ENCODE measurements at regions not wholly inside any gene's neighbourhood (a gene's known extent, or its start where the extent isn't known, plus 50 kb on each side); places are given as distances from the start of the nearest gene placed in this dataset.
A peak's percentile ranks its signal among the peaks of the same experiment; 100 is the strongest.

GRCh38 chr1:18535391-18536210 is 54.9 kb downstream of the KLHDC7A start:
- H3K27me3 ChIP-seq (replicated peaks in 1 of 2; ENCODE audit: control insufficient read depth in 2 of 2, extremely low read depth in 1 of 2, insufficient read depth in 2 of 2, low read length in 1 of 2) = peaks cover 0 to 31% of the 10 kb centered on the region in 2 experiments
- H3K4me1 Mint-ChIP-seq = no peaks in the 10 kb centered on the region
- peaks cover 37 to 53% of the 10 kb centered on the region in 2 donors for H3K27me3 Mint-ChIP-seq
- WGBS (ENCODE audit: insufficient coverage) = 84% methylated on average over 11 of the region's 14 CpGs
- POLR2A ChIA-PET = no interaction called here
- no peaks in the 10 kb centered on the region for H3K36me3 ChIP-seq (ENCODE audit: control insufficient read depth in 2 of 2, extremely low read depth in 1 of 2, insufficient read depth in 1 of 2, low read length in 1 of 2)
- CTCF ChIA-PET = no interaction called here
- no peaks in the 10 kb centered on the region for H3K9me3 ChIP-seq
- no peak for DNase-seq
- no peaks in the 10 kb centered on the region for H3K9me3 Mint-ChIP-seq
- H3K36me3 Mint-ChIP-seq = no peaks in the 10 kb centered on the region
- H3K4me1 ChIP-seq (ENCODE audit: control insufficient read depth in 1 of 2, extremely low read depth in 1 of 2, insufficient read depth in 2 of 2, low read length in 2 of 2) = no peaks in the 10 kb centered on the region
- no peak overlapping the region for H3K27ac ChIP-seq (ENCODE audit: low read length)
- H3K4me3 Mint-ChIP-seq = no peak overlapping the region
- H3K27ac Mint-ChIP-seq = no peak overlapping the region
- H3K4me3 ChIP-seq (ENCODE audit: control insufficient read depth in 1 of 2, extremely low read depth in 1 of 2, low read length in 1 of 2) = no peak overlapping the region
- ATAC-seq (replicated peaks in 1 of 4) = no peak

- H3K4me1 Mint-ChIP-seq = no peaks in the 10 kb centered on the region
- H3K4me3 Mint-ChIP-seq = no peak overlapping the region
- Histone ChIP-seq H3K27me3 (replicated peaks in 1 of 2; ENCODE audit: control insufficient read depth in 2 of 2, extremely low read depth in 1 of 2, insufficient read depth in 2 of 2, low read length in 1 of 2) (peaks cover 0 to 36% of the 10 kb centered on the region in 2 experiments), H3K4me1 (ENCODE audit: control insufficient read depth in 1 of 2, extremely low read depth in 1 of 2, insufficient read depth in 2 of 2, low read length in 2 of 2) (no peaks in the 10 kb centered on the region), H3K9me3 (no peaks in the 10 kb centered on the region), H3K36me3 (ENCODE audit: control insufficient read depth in 2 of 2, extremely low read depth in 1 of 2, insufficient read depth in 1 of 2, low read length in 1 of 2) (no peaks in the 10 kb centered on the region), H3K27ac (ENCODE audit: low read length) (no peak overlapping the region), H3K4me3 (ENCODE audit: control insufficient read depth in 1 of 2, extremely low read depth in 1 of 2, low read length in 1 of 2) (no peak overlapping the region)
- no peaks in the 10 kb centered on the region for H3K9me3 Mint-ChIP-seq
- H3K27ac Mint-ChIP-seq = no peak overlapping the region
- WGBS (ENCODE audit: insufficient coverage) = 88% methylated on average over 1 of the region's 2 CpGs
- DNase-seq (no peak), ATAC-seq (replicated peaks in 1 of 4) (no peak)
- H3K36me3 Mint-ChIP-seq = no peaks in the 10 kb centered on the region
- ChIA-PET POLR2A (no interaction called here), CTCF (no interaction called here)
- H3K27me3 Mint-ChIP-seq = peaks cover 35 to 54% of the 10 kb centered on the region in 2 donors
Measured at GRCh38 chr1:18536356-18536755, 55.6 kb downstream of the KLHDC7A start.

GRCh38 chr1:18536915-18537314 is 56.2 kb downstream of the KLHDC7A start:
- 79% methylated on average over 5 of the region's 9 CpGs for WGBS (ENCODE audit: insufficient coverage)
- ChIA-PET CTCF (no interaction called here), POLR2A (no interaction called here)
- no peaks in the 10 kb centered on the region for H3K36me3 ChIP-seq (ENCODE audit: control insufficient read depth in 2 of 2, extremely low read depth in 1 of 2, insufficient read depth in 1 of 2, low read length in 1 of 2)
- H3K9me3 Mint-ChIP-seq = no peaks in the 10 kb centered on the region
- peaks cover 33 to 52% of the 10 kb centered on the region in 2 donors for H3K27me3 Mint-ChIP-seq
- DNase-seq (peak in 1 of 35 experiments; percentile 1), ATAC-seq (replicated peaks in 1 of 4) (no peak)
- H3K4me1 ChIP-seq (ENCODE audit: control insufficient read depth in 1 of 2, extremely low read depth in 1 of 2, insufficient read depth in 2 of 2, low read length in 2 of 2) = no peaks in the 10 kb centered on the region
- no peaks in the 10 kb centered on the region for H3K4me1 Mint-ChIP-seq
- H3K9me3 ChIP-seq = no peaks in the 10 kb centered on the region
- no peak overlapping the region for H3K4me3 Mint-ChIP-seq
- H3K27ac ChIP-seq (ENCODE audit: low read length) = no peak overlapping the region
- H3K27ac Mint-ChIP-seq = no peak overlapping the region
- H3K4me3 ChIP-seq (ENCODE audit: control insufficient read depth in 1 of 2, extremely low read depth in 1 of 2, low read length in 1 of 2) = no peak overlapping the region
- H3K27me3 ChIP-seq (replicated peaks in 1 of 2; ENCODE audit: control insufficient read depth in 2 of 2, extremely low read depth in 1 of 2, insufficient read depth in 2 of 2, low read length in 1 of 2) = peaks cover 0 to 38% of the 10 kb centered on the region in 2 experiments
- H3K36me3 Mint-ChIP-seq = no peaks in the 10 kb centered on the region

- Histone ChIP-seq H3K4me3 (ENCODE audit: control insufficient read depth in 1 of 2, extremely low read depth in 1 of 2, low read length in 1 of 2) (no peak overlapping the region), H3K4me1 (ENCODE audit: control insufficient read depth in 1 of 2, extremely low read depth in 1 of 2, insufficient read depth in 2 of 2, low read length in 2 of 2) (no peaks in the 10 kb centered on the region), H3K36me3 (ENCODE audit: control insufficient read depth in 2 of 2, extremely low read depth in 1 of 2, insufficient read depth in 1 of 2, low read length in 1 of 2) (no peaks in the 10 kb centered on the region), H3K9me3 (no peaks in the 10 kb centered on the region), H3K27ac (ENCODE audit: low read length) (no peak overlapping the region), H3K27me3 (replicated peaks in 1 of 2; ENCODE audit: control insufficient read depth in 2 of 2, extremely low read depth in 1 of 2, insufficient read depth in 2 of 2, low read length in 1 of 2) (peaks cover 0 to 42% of the 10 kb centered on the region in 2 experiments)
- Mint-ChIP-seq H3K9me3 (no peaks in the 10 kb centered on the region), H3K4me3 (no peak overlapping the region), H3K36me3 (no peaks in the 10 kb centered on the region), H3K4me1 (no peaks in the 10 kb centered on the region), H3K27ac (no peak overlapping the region), H3K27me3 (peaks cover 39 to 58% of the 10 kb centered on the region in 2 donors)
- no peak for DNase-seq
- ChIA-PET CTCF (no interaction called here), POLR2A (no interaction called here)
- 72% methylated on average over 16 of the region's 16 CpGs for WGBS (ENCODE audit: insufficient coverage)
- no peak for ATAC-seq (replicated peaks in 1 of 4)
Measured at GRCh38 chr1:18537386-18538306, 56.9 kb downstream of the KLHDC7A start.

- 70% methylated on average over 2 of the region's 4 CpGs for WGBS (ENCODE audit: insufficient coverage)
- H3K9me3 ChIP-seq = no peaks in the 10 kb centered on the region
- H3K27ac Mint-ChIP-seq = no peak overlapping the region
Measured at GRCh38 chr1:18539171-18539570, 58.4 kb downstream of the KLHDC7A start.

GRCh38 chr1:18540136-18540765 is 59.5 kb downstream of the KLHDC7A start:
- no peak for DNase-seq
- peaks cover 45 to 68% of the 10 kb centered on the region in 2 donors for H3K27me3 Mint-ChIP-seq
- ChIA-PET CTCF (no interaction called here), POLR2A (no interaction called here)
- WGBS (ENCODE audit: insufficient coverage) = 80% methylated on average over 1 of the region's 3 CpGs
- Histone ChIP-seq H3K4me1 (ENCODE audit: control insufficient read depth in 1 of 2, extremely low read depth in 1 of 2, insufficient read depth in 2 of 2, low read length in 2 of 2) (no peaks in the 10 kb centered on the region), H3K27ac (ENCODE audit: low read length) (no peak overlapping the region), H3K36me3 (ENCODE audit: control insufficient read depth in 2 of 2, extremely low read depth in 1 of 2, insufficient read depth in 1 of 2, low read length in 1 of 2) (no peaks in the 10 kb centered on the region), H3K4me3 (ENCODE audit: control insufficient read depth in 1 of 2, extremely low read depth in 1 of 2, low read length in 1 of 2) (no peak overlapping the region), H3K9me3 (no peaks in the 10 kb centered on the region), H3K27me3 (replicated peaks in 1 of 2; ENCODE audit: control insufficient read depth in 2 of 2, extremely low read depth in 1 of 2, insufficient read depth in 2 of 2, low read length in 1 of 2) (peaks cover 0 to 57% of the 10 kb centered on the region in 2 experiments)
- no peaks in the 10 kb centered on the region for H3K36me3 Mint-ChIP-seq
- H3K27ac Mint-ChIP-seq = no peak overlapping the region
- no peak overlapping the region for H3K4me3 Mint-ChIP-seq
- peaks cover 0 to 8% (median 5%) of the 10 kb centered on the region in 3 donors for H3K9me3 Mint-ChIP-seq
- no peak for ATAC-seq (replicated peaks in 1 of 4)
- H3K4me1 Mint-ChIP-seq = no peaks in the 10 kb centered on the region

More at GRCh38 chr1:18539171-18539570, 58.4 kb downstream of the KLHDC7A start:
- POLR2A ChIA-PET = no interaction called here
- no peak overlapping the region for H3K27ac ChIP-seq (ENCODE audit: low read length)
- no peak overlapping the region for H3K4me3 ChIP-seq (ENCODE audit: control insufficient read depth in 1 of 2, extremely low read depth in 1 of 2, low read length in 1 of 2)
- CTCF ChIA-PET = no interaction called here
- Mint-ChIP-seq H3K9me3 (peaks cover 0 to 8% (median 5%) of the 10 kb centered on the region in 3 donors), H3K4me3 (no peak overlapping the region), H3K4me1 (no peaks in the 10 kb centered on the region), H3K27me3 (peaks cover 43 to 68% of the 10 kb centered on the region in 2 donors), H3K36me3 (no peaks in the 10 kb centered on the region)
- peak in 1 of 35 experiments; percentile 1 for DNase-seq
- no peaks in the 10 kb centered on the region for H3K36me3 ChIP-seq (ENCODE audit: control insufficient read depth in 2 of 2, extremely low read depth in 1 of 2, insufficient read depth in 1 of 2, low read length in 1 of 2)
- H3K27me3 ChIP-seq (replicated peaks in 1 of 2; ENCODE audit: control insufficient read depth in 2 of 2, extremely low read depth in 1 of 2, insufficient read depth in 2 of 2, low read length in 1 of 2) = peaks cover 0 to 52% of the 10 kb centered on the region in 2 experiments
- no peaks in the 10 kb centered on the region for H3K4me1 ChIP-seq (ENCODE audit: control insufficient read depth in 1 of 2, extremely low read depth in 1 of 2, insufficient read depth in 2 of 2, low read length in 2 of 2)
- no peak for ATAC-seq (replicated peaks in 1 of 4)
